Fibroblast of skin of abdomen (primary cell): ENCODE measurements at regions not wholly inside any gene's neighbourhood (a gene's known extent, or its start where the extent isn't known, plus 50 kb on each side); places are given as distances from the start of the nearest gene placed in this dataset.

Experiments used
- DNase-seq: peaks from one replicate; pipeline ENCODE4 v3.0.0-alpha.2; 2013

- no peak for DNase-seq
These were observed 51.1 kb upstream of the CHST15 start for GRCh38 chr10:124144536-124144935.

- no peak for DNase-seq
These were observed 50.3 kb upstream of the CHST15 start for GRCh38 chr10:124143721-124144120.
